Left renal pelvis (tissue), 4 donors: ENCODE measurements at regions not wholly inside any gene's neighbourhood (a gene's known extent, or its start where the extent isn't known, plus 50 kb on each side); places are given as distances from the start of the nearest gene placed in this dataset.

ENCODE experiments used
- DNase-seq, 4 donors: peaks; one replicate each; pipeline ENCODE4 v3.0.0-alpha.2; 2013; ENCODE audit warnings: low read depth in 4 of 4, low spot score in 3 of 4

- no peak for DNase-seq
These were observed 348.6 kb downstream of the PLOD2 start for GRCh38 chr3:145812391-145812790.

- DNase-seq: no peak
These were observed 345.1 kb downstream of the PLOD2 start for GRCh38 chr3:145815707-145816413.

GRCh38 chr3:145817870-145818483, 343.0 kb downstream of the PLOD2 start:
- no peak for DNase-seq

GRCh38 chr3:145820170-145820569, 340.8 kb downstream of the PLOD2 start:
- no peak for DNase-seq

GRCh38 chr3:145842294-145842902, 318.6 kb downstream of the PLOD2 start:
- DNase-seq: no peak

GRCh38 chr3:145843561-145843960, 317.4 kb downstream of the PLOD2 start:
- DNase-seq: no peak

- DNase-seq: no peak
These were observed 311.9 kb downstream of the PLOD2 start for GRCh38 chr3:145849115-145849514.

- no peak for DNase-seq
These were observed 306.5 kb downstream of the PLOD2 start for GRCh38 chr3:145854499-145854898.

GRCh38 chr3:145857956-145858355, 303.0 kb downstream of the PLOD2 start:
- DNase-seq: no peak

- DNase-seq: no peak
These were observed 296.6 kb downstream of the PLOD2 start for GRCh38 chr3:145864336-145864735.

- DNase-seq: no peak
These were observed 295.5 kb downstream of the PLOD2 start for GRCh38 chr3:145865399-145866018.

- no peak for DNase-seq
These were observed 291.0 kb downstream of the PLOD2 start for GRCh38 chr3:145869958-145870357.

- no peak for DNase-seq
These were observed 278.5 kb downstream of the PLOD2 start for GRCh38 chr3:145882436-145882835.

GRCh38 chr3:145889730-145890129, 271.3 kb downstream of the PLOD2 start:
- no peak for DNase-seq

- DNase-seq: no peak
These were observed 268.1 kb downstream of the PLOD2 start for GRCh38 chr3:145892869-145893268.

GRCh38 chr3:145893331-145893730, 267.7 kb downstream of the PLOD2 start:
- no peak for DNase-seq

GRCh38 chr3:145898487-145898886, 262.5 kb downstream of the PLOD2 start:
- no peak for DNase-seq

- DNase-seq: no peak
These were observed 261.7 kb downstream of the PLOD2 start for GRCh38 chr3:145899241-145899640.

GRCh38 chr3:145900056-145900829, 260.7 kb downstream of the PLOD2 start:
- DNase-seq: no peak

GRCh38 chr3:145902166-145902565, 258.8 kb downstream of the PLOD2 start:
- no peak for DNase-seq

GRCh38 chr3:145903472-145904013, 257.4 kb downstream of the PLOD2 start:
- no peak for DNase-seq
